Upper lobe of right lung (tissue), 1 donor: ENCODE measurements at regions not wholly inside any gene's neighbourhood (a gene's known extent, or its start where the extent isn't known, plus 50 kb on each side); places are given as distances from the start of the nearest gene placed in this dataset.
A peak's percentile ranks its signal among the peaks of the same experiment; 100 is the strongest.

Experiments
- ATAC-seq: fragments of 200-7000 bp; cut with Tn5 transposase; one replicate; pipeline ENCODE4 v1.9.1; 2020; ENCODE audit warnings: mild to moderate bottlenecking, moderate library complexity
- DNase-seq: peaks from one replicate; pipeline ENCODE4 v3.0.0-alpha.2; 2020
- H3K27ac ChIP-seq: fragments of 200-600 bp; one replicate; pipeline ENCODE4 v1.8.0; 2022
- H3K27me3 ChIP-seq: fragments of 200-600 bp; one replicate; pipeline ENCODE4 v1.8.0; 2022; ENCODE audit warnings: mild to moderate bottlenecking
- H3K36me3 ChIP-seq: fragments of 200-600 bp; one replicate; pipeline ENCODE4 v1.8.0; 2022
- H3K4me1 ChIP-seq: fragments of 200-600 bp; one replicate; pipeline ENCODE4 v1.8.0; 2022
- H3K4me3 ChIP-seq: fragments of 200-600 bp; one replicate; pipeline ENCODE4 v1.8.0; 2022; ENCODE audit warnings: mild to moderate bottlenecking
- H3K9me3 ChIP-seq: fragments of 200-600 bp; one replicate; pipeline ENCODE4 v1.8.0; 2022
- CTCF ChIP-seq: fragments of 200-600 bp; IDR thresholded peaks from one replicate; pipeline ENCODE4 v1.8.0; 2022; ENCODE audit warnings: antibody characterized with exemption
- intact Hi-C: fragments of 100-400 bp; cut with DNase I; formaldehyde crosslinking; loops from one replicate; pipeline ENCODE4 v1.11.0; 2022
- donor health status: DM: no; HTN: yes; CAD: no; lungs with severe emphysema.

- peaks cover under 1% of the 10 kb centered on the region for H3K27me3 ChIP-seq
- H3K4me1 ChIP-seq = no peaks in the 10 kb centered on the region
- H3K4me3 ChIP-seq = no peak overlapping the region
- ATAC-seq (no peak), DNase-seq (no peak)
- TF ChIP-seq CTCF = no peak
- H3K36me3 ChIP-seq = no peaks in the 10 kb centered on the region
- intact Hi-C loops = no loop called here
- no peaks in the 10 kb centered on the region for H3K9me3 ChIP-seq
- H3K27ac ChIP-seq = no peak overlapping the region
Measured at GRCh38 chr4:57199267-57199666, 89.1 kb upstream of the IGFBP7 start.

GRCh38 chr4:57195622-57196021 lies 85.4 kb upstream of the IGFBP7 start:
- H3K27ac ChIP-seq = no peak overlapping the region
- ATAC-seq (peak; percentile 25), DNase-seq (no peak)
- no peaks in the 10 kb centered on the region for H3K4me1 ChIP-seq
- no peak overlapping the region for H3K4me3 ChIP-seq
- H3K27me3 ChIP-seq = peaks cover 4% of the 10 kb centered on the region
- intact Hi-C loops = no loop called here
- TF ChIP-seq CTCF = no peak
- H3K9me3 ChIP-seq = no peaks in the 10 kb centered on the region
- H3K36me3 ChIP-seq = no peaks in the 10 kb centered on the region

DNA sequence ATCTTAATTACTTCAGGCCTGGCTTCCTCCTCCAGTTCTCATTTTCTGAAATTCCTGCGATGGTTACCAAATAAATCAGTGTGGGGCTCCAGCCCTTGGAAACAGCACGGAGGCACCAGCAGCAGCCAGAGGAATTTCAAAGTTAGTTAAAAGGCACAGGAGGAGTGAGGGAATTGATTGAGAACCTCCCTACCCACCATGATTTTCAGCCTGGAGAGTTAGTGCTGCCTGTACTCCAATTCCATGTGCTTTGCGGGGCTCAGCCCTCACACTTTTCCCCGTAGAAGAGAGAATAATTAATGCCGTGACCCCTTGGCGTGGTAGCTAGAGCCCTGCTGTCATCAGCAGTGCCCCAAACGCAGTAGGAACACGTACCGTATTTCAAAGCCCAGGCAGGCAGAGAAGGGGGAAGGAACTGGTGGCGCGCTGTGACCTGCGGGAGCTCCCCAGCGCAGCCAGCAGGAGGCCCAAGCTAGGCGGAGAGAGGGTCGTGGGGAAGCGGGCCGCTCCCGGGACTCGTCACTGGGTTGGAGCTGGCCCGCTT lies 84.0 kb upstream of the IGFBP7 start:
- DNase-seq = no peak

GRCh38 chr4:57193209-57193810 lies 83.1 kb upstream of the IGFBP7 start:
- intact Hi-C loops = no loop called here
- ATAC-seq (no peak), DNase-seq (no peak)
- H3K27me3 ChIP-seq = peaks cover 4% of the 10 kb centered on the region
- no peak overlapping the region for H3K27ac ChIP-seq
- H3K4me1 ChIP-seq = no peaks in the 10 kb centered on the region
- no peak for TF ChIP-seq CTCF
- no peak overlapping the region for H3K4me3 ChIP-seq
- H3K36me3 ChIP-seq = no peaks in the 10 kb centered on the region
- H3K9me3 ChIP-seq = no peaks in the 10 kb centered on the region

More for the DNA sequence above, 84.0 kb upstream of the IGFBP7 start:
- no peak overlapping the region for H3K27ac ChIP-seq
- H3K27me3 ChIP-seq = peaks cover 4% of the 10 kb centered on the region
- no peak for ATAC-seq
- intact Hi-C loops = no loop called here
- TF ChIP-seq CTCF = no peak
- no peaks in the 10 kb centered on the region for H3K36me3 ChIP-seq
- no peaks in the 10 kb centered on the region for H3K9me3 ChIP-seq
- H3K4me1 ChIP-seq = no peaks in the 10 kb centered on the region
- no peak overlapping the region for H3K4me3 ChIP-seq

DNA sequence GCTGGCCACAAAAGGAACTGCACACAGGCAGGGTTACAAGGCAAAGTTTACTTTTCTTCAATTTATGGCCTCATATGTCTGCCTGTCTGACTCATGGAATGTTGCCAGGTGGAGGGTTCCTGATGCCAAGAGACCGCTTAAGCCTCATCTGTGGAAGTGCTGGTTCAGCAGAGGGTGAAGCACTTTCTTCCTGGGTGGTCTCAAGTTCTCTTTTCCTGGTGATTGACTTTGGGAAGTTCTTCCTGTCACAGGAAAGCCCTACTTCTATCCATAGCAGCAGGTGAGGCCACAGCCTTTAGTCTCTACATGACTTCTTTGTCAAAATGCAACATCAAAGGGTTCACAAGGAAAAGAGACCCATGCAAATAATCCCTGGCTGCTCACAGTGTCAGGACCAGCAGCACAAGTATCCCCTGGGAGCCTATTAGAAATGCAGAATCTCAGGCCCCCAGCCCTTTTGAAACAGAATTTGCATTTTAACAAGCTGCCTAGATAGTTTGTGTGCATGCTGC lies 81.4 kb upstream of the IGFBP7 start:
- Histone ChIP-seq H3K9me3 (no peaks in the 10 kb centered on the region), H3K4me3 (no peak overlapping the region), H3K4me1 (no peaks in the 10 kb centered on the region), H3K36me3 (no peaks in the 10 kb centered on the region), H3K27me3 (peaks cover 4% of the 10 kb centered on the region), H3K27ac (no peak overlapping the region)
- no peak for DNase-seq
- no peak for ATAC-seq
- intact Hi-C loops = no loop called here
- TF ChIP-seq CTCF = no peak
